Neural crest cell (in vitro differentiated cells): ENCODE measurements at regions not wholly inside any gene's neighbourhood (a gene's known extent, or its start where the extent isn't known, plus 50 kb on each side); places are given as distances from the start of the nearest gene placed in this dataset.
A peak's percentile ranks its signal among the peaks of the same experiment; 100 is the strongest.

Experiments used
- DNase-seq: peaks from one replicate; pipeline ENCODE4 v3.0.0; 2021; ENCODE audit warnings: low read depth, mixed read lengths, low spot score
- H3K27ac Mint-ChIP-seq: one replicate; pipeline ENCODE4 v1.8.0; 2021; ENCODE audit warnings: mild to moderate bottlenecking, mixed read lengths; ENCODE audit not compliant: unreplicated experiment
- H3K27me3 Mint-ChIP-seq: 2 replicates; pipeline ENCODE4 v1.8.0; 2021; ENCODE audit warnings: low read depth, mild to moderate bottlenecking, mixed read lengths
- H3K36me3 Mint-ChIP-seq: 2 replicates; pipeline ENCODE4 v1.8.0; 2021; ENCODE audit warnings: low read depth, mild to moderate bottlenecking, mixed read lengths
- H3K4me1 Mint-ChIP-seq: 2 replicates; pipeline ENCODE4 v1.8.0; 2021; ENCODE audit warnings: mixed read lengths
- H3K4me3 Mint-ChIP-seq: one replicate; pipeline ENCODE4 v1.8.0; 2021; ENCODE audit warnings: mild to moderate bottlenecking, mixed read lengths
- H3K9me3 Mint-ChIP-seq: 2 replicates; pipeline ENCODE4 v1.8.0; 2021; ENCODE audit warnings: mixed read lengths
- CTCF ChIP-seq: fragments of 200-600 bp; sonication (generic); conservative IDR thresholded peaks from 2 replicates; pipeline ENCODE4 v1.5.0; 2021; ENCODE audit warnings: antibody characterized with exemption, mild to moderate bottlenecking

GRCh38 chr3:115551016-115551415, 72.3 kb upstream of the GAP43 start:
- Mint-ChIP-seq H3K4me1 (peaks cover 29% of the 10 kb centered on the region), H3K27me3 (no peaks in the 10 kb centered on the region), H3K9me3 (no peaks in the 10 kb centered on the region), H3K4me3 (no peak overlapping the region), H3K36me3 (no peaks in the 10 kb centered on the region), H3K27ac (no peak overlapping the region)
- no peak for TF ChIP-seq CTCF
- DNase-seq: no peak

GRCh38 chr3:115552007-115552406, 71.3 kb upstream of the GAP43 start:
- Mint-ChIP-seq H3K27ac (no peak overlapping the region), H3K9me3 (no peaks in the 10 kb centered on the region), H3K4me3 (no peak overlapping the region), H3K27me3 (no peaks in the 10 kb centered on the region), H3K4me1 (peaks cover 29% of the 10 kb centered on the region), H3K36me3 (no peaks in the 10 kb centered on the region)
- no peak for TF ChIP-seq CTCF
- DNase-seq: no peak

- DNase-seq: no peak
- no peaks in the 10 kb centered on the region for H3K36me3 Mint-ChIP-seq
- no peak for TF ChIP-seq CTCF
- H3K27ac Mint-ChIP-seq: no peak overlapping the region
- H3K4me1 Mint-ChIP-seq: peaks cover 25% of the 10 kb centered on the region
- H3K27me3 Mint-ChIP-seq: no peaks in the 10 kb centered on the region
- no peaks in the 10 kb centered on the region for H3K9me3 Mint-ChIP-seq
- no peak overlapping the region for H3K4me3 Mint-ChIP-seq
Observed at GRCh38 chr3:115553796-115554486, 69.4 kb upstream of the GAP43 start.

GRCh38 chr3:115554487-115554807, 68.9 kb upstream of the GAP43 start:
- peaks cover 25% of the 10 kb centered on the region for H3K4me1 Mint-ChIP-seq
- H3K36me3 Mint-ChIP-seq: no peaks in the 10 kb centered on the region
- no peak for DNase-seq
- no peak for TF ChIP-seq CTCF
- H3K4me3 Mint-ChIP-seq: no peak overlapping the region
- no peak overlapping the region for H3K27ac Mint-ChIP-seq
- H3K27me3 Mint-ChIP-seq: no peaks in the 10 kb centered on the region
- H3K9me3 Mint-ChIP-seq: no peaks in the 10 kb centered on the region

GRCh38 chr3:115562636-115563267, 60.6 kb upstream of the GAP43 start:
- Mint-ChIP-seq H3K27me3 (no peaks in the 10 kb centered on the region), H3K9me3 (no peaks in the 10 kb centered on the region), H3K4me1 (peaks cover 4% of the 10 kb centered on the region), H3K4me3 (no peak overlapping the region), H3K36me3 (no peaks in the 10 kb centered on the region), H3K27ac (peak overlapping the region; percentile 37)
- no peak for TF ChIP-seq CTCF
- no peak for DNase-seq
